ENCODE measurements at regions not wholly inside any gene's neighbourhood (a gene's known extent, or its start where the extent isn't known, plus 50 kb on each side); places are given as distances from the start of the nearest gene placed in this dataset.
"Not testable (repeated sequence)": the region's sequence is repeated elsewhere in the genome, so short reads cannot be mapped to it uniquely, and the experiment has no call there.

DNA sequence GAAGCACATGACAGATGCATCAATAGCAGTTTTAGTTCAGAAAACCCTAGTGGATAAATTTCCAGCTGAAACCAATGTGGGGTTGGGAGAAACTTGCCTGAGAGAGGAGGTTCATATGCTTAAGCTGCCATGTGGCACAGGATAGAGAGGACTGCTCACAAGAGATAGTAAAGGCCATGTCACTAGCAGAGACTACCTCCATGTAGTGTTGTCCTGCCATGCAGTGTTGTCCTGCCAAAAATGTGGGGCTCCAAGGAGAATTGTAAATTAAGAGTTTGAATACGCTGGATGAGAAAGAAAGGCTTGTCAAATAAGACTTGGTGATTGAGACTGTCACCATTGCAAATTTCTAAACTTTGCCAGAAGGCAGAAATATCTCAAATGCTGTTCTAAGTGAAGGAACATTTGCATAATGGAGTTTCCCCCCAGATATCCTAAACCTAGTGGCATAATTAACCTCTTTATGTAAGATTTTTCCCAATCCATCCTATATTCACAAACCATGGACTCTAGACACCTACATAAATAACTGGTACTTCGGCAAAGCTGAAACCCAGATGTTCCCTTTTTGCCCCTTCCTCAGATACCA lies 938.3 kb upstream of the ALCAM start:
- H3K4me3 ChIP-seq (ENCODE audit: low read length) = no peak overlapping the region
- no peak for TF ChIP-seq ZNF274 (IDR thresholded peaks at IDR 0.05; ENCODE audit: low read depth, low read length)

DNA sequence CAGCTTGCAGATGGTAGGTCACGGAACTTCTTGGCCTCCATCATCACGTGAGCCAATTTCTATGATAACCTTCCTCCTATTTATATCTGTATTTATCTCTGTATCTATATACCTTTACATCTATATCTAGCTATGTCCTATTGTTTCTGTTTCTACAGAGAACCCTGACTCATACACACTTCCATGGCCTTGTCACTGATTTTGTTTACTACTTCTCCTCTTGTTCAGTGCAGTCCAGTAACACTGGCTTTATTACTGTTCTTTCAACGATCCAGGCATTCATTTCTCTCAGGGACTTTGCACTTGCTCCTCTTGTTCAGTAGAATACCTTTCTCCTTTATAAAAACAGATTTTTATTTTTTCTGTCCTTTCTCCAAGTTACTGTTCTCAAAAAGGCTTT lies 937.0 kb upstream of the ALCAM start:
- H3K4me3 ChIP-seq (ENCODE audit: low read length) = no peak overlapping the region
- no peak for TF ChIP-seq ZNF274 (IDR thresholded peaks at IDR 0.05; ENCODE audit: low read depth, low read length)

GRCh38 chr3:104436506-104436905 lies 930.2 kb upstream of the ALCAM start:
- TF ChIP-seq ZNF274 (IDR thresholded peaks at IDR 0.05; ENCODE audit: low read depth, low read length) = no peak
- H3K4me3 ChIP-seq (ENCODE audit: low read length) = no peak overlapping the region

- no peak overlapping the region for H3K4me3 ChIP-seq (ENCODE audit: low read length)
- TF ChIP-seq ZNF274 (IDR thresholded peaks at IDR 0.05; ENCODE audit: low read depth, low read length) = no peak
Observed at GRCh38 chr3:104437131-104437750, 929.5 kb upstream of the ALCAM start.

- TF ChIP-seq ZNF274 (IDR thresholded peaks at IDR 0.05; ENCODE audit: low read depth, low read length) = no peak
- no peak overlapping the region for H3K4me3 ChIP-seq (ENCODE audit: low read length)
Observed at GRCh38 chr3:104437891-104438290, 928.8 kb upstream of the ALCAM start.

GRCh38 chr3:104438706-104439105 lies 928.0 kb upstream of the ALCAM start:
- TF ChIP-seq ZNF274 (IDR thresholded peaks at IDR 0.05; ENCODE audit: low read depth, low read length) = no peak
- H3K4me3 ChIP-seq (ENCODE audit: low read length) = no peak overlapping the region

DNA sequence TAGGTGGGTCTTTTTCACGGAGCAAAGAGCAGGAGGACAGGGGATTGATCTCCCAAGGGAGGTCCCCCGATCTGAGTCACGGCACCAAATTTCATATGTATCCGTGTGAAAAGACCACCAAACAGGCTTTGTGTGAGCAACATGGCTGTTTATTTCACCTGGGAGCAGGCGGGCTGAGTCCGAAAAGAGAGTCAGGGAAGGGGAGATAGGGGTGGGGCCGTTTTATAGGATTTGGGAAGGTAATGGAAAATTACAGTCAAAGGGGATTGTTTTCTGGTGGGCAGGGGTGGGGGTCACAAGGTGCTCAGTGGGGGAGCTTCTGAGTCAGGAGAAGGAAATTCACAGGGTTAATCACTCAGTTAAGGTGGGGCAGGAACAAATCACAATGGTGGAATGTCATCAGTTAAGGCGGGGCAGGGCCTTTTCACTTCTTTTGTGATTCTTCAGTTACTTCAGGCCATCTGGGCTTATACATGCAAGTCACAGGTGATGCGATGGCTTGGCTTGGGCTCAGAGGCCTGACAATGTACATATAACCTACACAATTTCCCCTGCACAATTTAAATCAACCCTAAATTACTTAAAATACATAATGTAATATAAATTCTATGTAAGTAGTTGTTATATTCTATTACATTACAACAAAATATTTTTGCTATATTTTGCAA lies 921.3 kb upstream of the ALCAM start:
- H3K4me3 ChIP-seq (ENCODE audit: low read length) = not testable (repeated sequence)

- TF ChIP-seq ZNF274 (IDR thresholded peaks at IDR 0.05; ENCODE audit: low read depth, low read length) = no peak
- H3K4me3 ChIP-seq (ENCODE audit: low read length) = no peak overlapping the region
Observed at GRCh38 chr3:104447681-104448080, 919.0 kb upstream of the ALCAM start.

- no peak overlapping the region for H3K4me3 ChIP-seq (ENCODE audit: low read length)
- no peak for TF ChIP-seq ZNF274 (IDR thresholded peaks at IDR 0.05; ENCODE audit: low read depth, low read length)
Observed at GRCh38 chr3:104452697-104453096, 914.0 kb upstream of the ALCAM start.

GRCh38 chr3:104458657-104459056 lies 908.1 kb upstream of the ALCAM start:
- no peak overlapping the region for H3K4me3 ChIP-seq (ENCODE audit: low read length)
- no peak for TF ChIP-seq ZNF274 (IDR thresholded peaks at IDR 0.05; ENCODE audit: low read depth, low read length)

- no peak for TF ChIP-seq ZNF274 (IDR thresholded peaks at IDR 0.05; ENCODE audit: low read depth, low read length)
- no peak overlapping the region for H3K4me3 ChIP-seq (ENCODE audit: low read length)
Observed at GRCh38 chr3:104460477-104461406, 906.0 kb upstream of the ALCAM start.

- H3K4me3 ChIP-seq (ENCODE audit: low read length) = no peak overlapping the region
- no peak for TF ChIP-seq ZNF274 (IDR thresholded peaks at IDR 0.05; ENCODE audit: low read depth, low read length)
Observed at GRCh38 chr3:104461431-104461830, 905.3 kb upstream of the ALCAM start.

DNA sequence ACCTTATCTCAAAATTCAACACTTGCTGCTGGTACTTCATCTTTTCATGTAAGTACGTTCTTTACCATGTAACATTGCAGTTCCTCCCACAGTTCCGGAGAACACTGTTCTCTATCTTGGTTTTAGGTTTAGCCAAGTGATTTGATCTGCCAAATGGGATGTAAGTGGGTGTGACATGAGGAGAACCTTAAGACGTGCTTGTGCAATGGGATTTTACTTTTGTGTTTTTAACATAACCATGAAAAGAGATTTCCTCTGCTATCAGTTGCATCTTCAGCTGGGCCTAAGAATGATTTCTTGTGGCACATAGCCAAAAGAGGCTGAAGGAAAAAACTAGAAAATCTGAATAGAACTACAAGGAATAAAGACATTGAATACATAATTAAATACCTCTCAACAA lies 894.5 kb upstream of the ALCAM start:
- no peak for TF ChIP-seq ZNF274 (IDR thresholded peaks at IDR 0.05; ENCODE audit: low read depth, low read length)
- no peak overlapping the region for H3K4me3 ChIP-seq (ENCODE audit: low read length)

- no peak for TF ChIP-seq ZNF274 (IDR thresholded peaks at IDR 0.05; ENCODE audit: low read depth, low read length)
- H3K4me3 ChIP-seq (ENCODE audit: low read length) = no peak overlapping the region
Observed at GRCh38 chr3:104474011-104474410, 892.7 kb upstream of the ALCAM start.

Measured in GM08714 (cell line).